ENCODE measurements at regions not wholly inside any gene's neighbourhood (a gene's known extent, or its start where the extent isn't known, plus 50 kb on each side); places are given as distances from the start of the nearest gene placed in this dataset.

- no peak for DNase-seq
Observed at GRCh38 chr22:48905206-48905975, 922.3 kb downstream of the BRD1 start.

- no peak for DNase-seq
Observed at GRCh38 chr22:48902983-48903650, 924.6 kb downstream of the BRD1 start.

GRCh38 chr22:48902001-48902869, 925.4 kb downstream of the BRD1 start:
- no peak for DNase-seq

- no peak for DNase-seq
Observed at GRCh38 chr22:48901324-48901723, 926.3 kb downstream of the BRD1 start.

GRCh38 chr22:48900626-48901025, 927.0 kb downstream of the BRD1 start:
- DNase-seq = no peak

GRCh38 chr22:48900327-48900597, 927.4 kb downstream of the BRD1 start:
- DNase-seq = no peak

- no peak for DNase-seq
Observed at GRCh38 chr22:48899523-48900326, 927.9 kb downstream of the BRD1 start.

- DNase-seq = no peak
Observed at GRCh38 chr22:48898524-48899250, 929.0 kb downstream of the BRD1 start.

GRCh38 chr22:48897645-48898370, 929.9 kb downstream of the BRD1 start:
- DNase-seq = no peak

GRCh38 chr22:48896766-48897644, 930.7 kb downstream of the BRD1 start:
- DNase-seq = no peak

- no peak for DNase-seq
Observed at GRCh38 chr22:48895831-48896765, 931.6 kb downstream of the BRD1 start.

GRCh38 chr22:48895336-48895735, 932.3 kb downstream of the BRD1 start:
- DNase-seq = no peak

- no peak for DNase-seq
Observed at GRCh38 chr22:48894804-48895250, 932.8 kb downstream of the BRD1 start.

GRCh38 chr22:48894064-48894671, 933.5 kb downstream of the BRD1 start:
- DNase-seq = no peak

- no peak for DNase-seq
Observed at GRCh38 chr22:48893288-48894063, 934.2 kb downstream of the BRD1 start.

- no peak for DNase-seq
Observed at GRCh38 chr22:48892578-48893287, 934.9 kb downstream of the BRD1 start.
